ENCODE measurements at regions not wholly inside any gene's neighbourhood (a gene's known extent, or its start where the extent isn't known, plus 50 kb on each side); places are given as distances from the start of the nearest gene placed in this dataset.

GRCh38 chr7:98556288-98556687, 60.8 kb upstream of the NPTX2 start:
- Histone ChIP-seq H3K23ac (ENCODE audit: low read length) (no peak overlapping the region), H3K79me2 (ENCODE audit: control insufficient read depth, insufficient read depth, low read length) (no peaks in the 10 kb centered on the region), H3K56ac (ENCODE audit: low read length) (no peak overlapping the region), H3K4me2 (ENCODE audit: low read length) (no peak overlapping the region), H4K8ac (ENCODE audit: low read depth, low read length) (no peak overlapping the region), H3K27ac (ENCODE audit: low read depth, low read length) (no peak overlapping the region), H3K27me3 (ENCODE audit: insufficient read depth, low read length, poor library complexity) (no peaks in the 10 kb centered on the region), H2BK120ac (ENCODE audit: low read depth, low read length) (no peak overlapping the region), H2AK5ac (ENCODE audit: low read length) (no peak overlapping the region), H3K4me3 (ENCODE audit: low read length) (no peak overlapping the region), H3K36me3 (ENCODE audit: control insufficient read depth, insufficient read depth, low read length) (no peaks in the 10 kb centered on the region), H2BK15ac (replicated peaks; ENCODE audit: low read depth) (no peak overlapping the region), H2BK5ac (ENCODE audit: low read length) (no peak overlapping the region), H4K5ac (ENCODE audit: low read length) (no peak overlapping the region), H3K79me1 (ENCODE audit: low read length) (no peaks in the 10 kb centered on the region), H3K4ac (ENCODE audit: low read depth, low read length) (no peak overlapping the region), H3K4me1 (ENCODE audit: control insufficient read depth, low read depth, low read length) (no peaks in the 10 kb centered on the region), H3K9ac (ENCODE audit: low read length) (no peak overlapping the region), H3K18ac (ENCODE audit: low read length) (no peak overlapping the region)
- no CpG with 5 or more reads among the region's 12 CpGs for WGBS (ENCODE audit: extremely low coverage, insufficient coverage, low lambda C conversion rate)
- no peak for DNase-seq

GRCh38 chr7:98555403-98555802, 61.7 kb upstream of the NPTX2 start:
- no CpG with 5 or more reads among the region's 3 CpGs for WGBS (ENCODE audit: extremely low coverage, insufficient coverage, low lambda C conversion rate)
- Histone ChIP-seq H3K18ac (ENCODE audit: low read length) (no peak overlapping the region), H2BK15ac (replicated peaks; ENCODE audit: low read depth) (no peak overlapping the region), H3K79me2 (ENCODE audit: control insufficient read depth, insufficient read depth, low read length) (no peaks in the 10 kb centered on the region), H3K79me1 (ENCODE audit: low read length) (no peaks in the 10 kb centered on the region), H3K9ac (ENCODE audit: low read length) (no peak overlapping the region), H2BK120ac (ENCODE audit: low read depth, low read length) (no peak overlapping the region), H3K23ac (ENCODE audit: low read length) (no peak overlapping the region), H3K56ac (ENCODE audit: low read length) (no peak overlapping the region), H3K4me3 (ENCODE audit: low read length) (no peak overlapping the region), H2BK5ac (ENCODE audit: low read length) (no peak overlapping the region), H3K4ac (ENCODE audit: low read depth, low read length) (no peak overlapping the region), H2AK5ac (ENCODE audit: low read length) (no peak overlapping the region), H3K27me3 (ENCODE audit: insufficient read depth, low read length, poor library complexity) (no peaks in the 10 kb centered on the region), H4K8ac (ENCODE audit: low read depth, low read length) (no peak overlapping the region), H3K4me1 (ENCODE audit: control insufficient read depth, low read depth, low read length) (no peaks in the 10 kb centered on the region), H4K5ac (ENCODE audit: low read length) (no peak overlapping the region), H3K27ac (ENCODE audit: low read depth, low read length) (no peak overlapping the region), H3K4me2 (ENCODE audit: low read length) (no peak overlapping the region), H3K36me3 (ENCODE audit: control insufficient read depth, insufficient read depth, low read length) (no peaks in the 10 kb centered on the region)
- DNase-seq: no peak

- no peaks in the 10 kb centered on the region for H3K27me3 ChIP-seq (ENCODE audit: insufficient read depth, low read length, poor library complexity)
- no CpG with 5 or more reads among the region's 7 CpGs for WGBS (ENCODE audit: extremely low coverage, insufficient coverage, low lambda C conversion rate)
- H3K27ac ChIP-seq (ENCODE audit: low read depth, low read length): no peak overlapping the region
These were observed 63.4 kb upstream of the NPTX2 start for GRCh38 chr7:98553666-98554065.

GRCh38 chr7:98551611-98552273, 65.3 kb upstream of the NPTX2 start:
- no peak overlapping the region for H3K56ac ChIP-seq (ENCODE audit: low read length)
- H4K8ac ChIP-seq (ENCODE audit: low read depth, low read length): no peak overlapping the region
- no peak overlapping the region for H3K4me3 ChIP-seq (ENCODE audit: low read length)
- no peak overlapping the region for H2BK5ac ChIP-seq (ENCODE audit: low read length)
- no peak overlapping the region for H3K23ac ChIP-seq (ENCODE audit: low read length)
- DNase-seq: no peak
- H3K27me3 ChIP-seq (ENCODE audit: insufficient read depth, low read length, poor library complexity): no peaks in the 10 kb centered on the region
- H4K5ac ChIP-seq (ENCODE audit: low read length): no peak overlapping the region
- H3K79me2 ChIP-seq (ENCODE audit: control insufficient read depth, insufficient read depth, low read length): no peaks in the 10 kb centered on the region
- WGBS (ENCODE audit: extremely low coverage, insufficient coverage, low lambda C conversion rate): no CpG with 5 or more reads among the region's 9 CpGs
- H3K9ac ChIP-seq (ENCODE audit: low read length): no peak overlapping the region
- H3K4ac ChIP-seq (ENCODE audit: low read depth, low read length): no peak overlapping the region
- no peak overlapping the region for H3K27ac ChIP-seq (ENCODE audit: low read depth, low read length)
- no peak overlapping the region for H3K4me2 ChIP-seq (ENCODE audit: low read length)
- no peaks in the 10 kb centered on the region for H3K36me3 ChIP-seq (ENCODE audit: control insufficient read depth, insufficient read depth, low read length)
- H3K18ac ChIP-seq (ENCODE audit: low read length): no peak overlapping the region
- H3K79me1 ChIP-seq (ENCODE audit: low read length): no peaks in the 10 kb centered on the region
- no peak overlapping the region for H2BK15ac ChIP-seq (replicated peaks; ENCODE audit: low read depth)
- H2AK5ac ChIP-seq (ENCODE audit: low read length): no peak overlapping the region
- H3K4me1 ChIP-seq (ENCODE audit: control insufficient read depth, low read depth, low read length): no peaks in the 10 kb centered on the region
- H2BK120ac ChIP-seq (ENCODE audit: low read depth, low read length): no peak overlapping the region

More at GRCh38 chr7:98553666-98554065, 63.4 kb upstream of the NPTX2 start:
- Histone ChIP-seq H3K23ac (ENCODE audit: low read length) (no peak overlapping the region), H3K36me3 (ENCODE audit: control insufficient read depth, insufficient read depth, low read length) (no peaks in the 10 kb centered on the region), H2BK5ac (ENCODE audit: low read length) (no peak overlapping the region), H3K4me1 (ENCODE audit: control insufficient read depth, low read depth, low read length) (no peaks in the 10 kb centered on the region), H3K4ac (ENCODE audit: low read depth, low read length) (no peak overlapping the region), H3K79me1 (ENCODE audit: low read length) (no peaks in the 10 kb centered on the region), H3K56ac (ENCODE audit: low read length) (no peak overlapping the region), H2AK5ac (ENCODE audit: low read length) (no peak overlapping the region), H3K4me3 (ENCODE audit: low read length) (no peak overlapping the region), H3K9ac (ENCODE audit: low read length) (no peak overlapping the region), H3K18ac (ENCODE audit: low read length) (no peak overlapping the region), H2BK120ac (ENCODE audit: low read depth, low read length) (no peak overlapping the region), H3K79me2 (ENCODE audit: control insufficient read depth, insufficient read depth, low read length) (no peaks in the 10 kb centered on the region), H3K4me2 (ENCODE audit: low read length) (no peak overlapping the region), H4K8ac (ENCODE audit: low read depth, low read length) (no peak overlapping the region), H2BK15ac (replicated peaks; ENCODE audit: low read depth) (no peak overlapping the region), H4K5ac (ENCODE audit: low read length) (no peak overlapping the region)
- no peak for DNase-seq

- H4K8ac ChIP-seq (ENCODE audit: low read depth, low read length): no peak overlapping the region
- WGBS (ENCODE audit: extremely low coverage, insufficient coverage, low lambda C conversion rate): no CpG with 5 or more reads among the region's 6 CpGs
- H3K56ac ChIP-seq (ENCODE audit: low read length): no peak overlapping the region
- H3K79me2 ChIP-seq (ENCODE audit: control insufficient read depth, insufficient read depth, low read length): no peaks in the 10 kb centered on the region
- H3K23ac ChIP-seq (ENCODE audit: low read length): no peak overlapping the region
- H2AK5ac ChIP-seq (ENCODE audit: low read length): no peak overlapping the region
- H3K36me3 ChIP-seq (ENCODE audit: control insufficient read depth, insufficient read depth, low read length): no peaks in the 10 kb centered on the region
- no peak overlapping the region for H3K4ac ChIP-seq (ENCODE audit: low read depth, low read length)
- H3K4me3 ChIP-seq (ENCODE audit: low read length): no peak overlapping the region
- H3K79me1 ChIP-seq (ENCODE audit: low read length): no peaks in the 10 kb centered on the region
- no peak overlapping the region for H2BK120ac ChIP-seq (ENCODE audit: low read depth, low read length)
- H2BK15ac ChIP-seq (replicated peaks; ENCODE audit: low read depth): no peak overlapping the region
- no peak overlapping the region for H3K4me2 ChIP-seq (ENCODE audit: low read length)
- H3K18ac ChIP-seq (ENCODE audit: low read length): no peak overlapping the region
- H2BK5ac ChIP-seq (ENCODE audit: low read length): no peak overlapping the region
- H3K4me1 ChIP-seq (ENCODE audit: control insufficient read depth, low read depth, low read length): no peaks in the 10 kb centered on the region
- H3K9ac ChIP-seq (ENCODE audit: low read length): no peak overlapping the region
- H4K5ac ChIP-seq (ENCODE audit: low read length): no peak overlapping the region
- H3K27ac ChIP-seq (ENCODE audit: low read depth, low read length): no peak overlapping the region
- no peak for DNase-seq
- no peaks in the 10 kb centered on the region for H3K27me3 ChIP-seq (ENCODE audit: insufficient read depth, low read length, poor library complexity)
These were observed 68.1 kb upstream of the NPTX2 start for GRCh38 chr7:98548971-98549370.

GRCh38 chr7:98548370-98548769, 68.7 kb upstream of the NPTX2 start:
- Histone ChIP-seq H3K4me1 (ENCODE audit: control insufficient read depth, low read depth, low read length) (no peaks in the 10 kb centered on the region), H4K5ac (ENCODE audit: low read length) (no peak overlapping the region), H4K8ac (ENCODE audit: low read depth, low read length) (no peak overlapping the region), H3K18ac (ENCODE audit: low read length) (no peak overlapping the region), H3K27me3 (ENCODE audit: insufficient read depth, low read length, poor library complexity) (no peaks in the 10 kb centered on the region), H3K56ac (ENCODE audit: low read length) (no peak overlapping the region), H3K4me2 (ENCODE audit: low read length) (no peak overlapping the region), H2AK5ac (ENCODE audit: low read length) (no peak overlapping the region), H2BK15ac (replicated peaks; ENCODE audit: low read depth) (no peak overlapping the region), H3K79me2 (ENCODE audit: control insufficient read depth, insufficient read depth, low read length) (no peaks in the 10 kb centered on the region), H3K79me1 (ENCODE audit: low read length) (no peaks in the 10 kb centered on the region), H3K23ac (ENCODE audit: low read length) (no peak overlapping the region), H3K4me3 (ENCODE audit: low read length) (no peak overlapping the region), H2BK120ac (ENCODE audit: low read depth, low read length) (no peak overlapping the region), H3K4ac (ENCODE audit: low read depth, low read length) (no peak overlapping the region), H3K9ac (ENCODE audit: low read length) (no peak overlapping the region), H2BK5ac (ENCODE audit: low read length) (no peak overlapping the region), H3K36me3 (ENCODE audit: control insufficient read depth, insufficient read depth, low read length) (no peaks in the 10 kb centered on the region), H3K27ac (ENCODE audit: low read depth, low read length) (no peak overlapping the region)
- DNase-seq: no peak
- WGBS (ENCODE audit: extremely low coverage, insufficient coverage, low lambda C conversion rate): no CpG with 5 or more reads among the region's 2 CpGs
